Naive thymus-derived CD8-positive, alpha-beta T cell (primary cell): ENCODE measurements at regions not wholly inside any gene's neighbourhood (a gene's known extent, or its start where the extent isn't known, plus 50 kb on each side); places are given as distances from the start of the nearest gene placed in this dataset.

Experiments
- ATAC-seq, 2 donors: fragments of 150-1000 bp; cut with Tn5 transposase in 1 of 2; sonication (Bioruptor Pico), chemical (Tn5 transposase) in 1 of 2; 1 replicate in 1 of 2; 2 replicates in 1 of 2; pipeline ENCODE4 v1.10.0; 2021; ENCODE audit warnings: mild to moderate bottlenecking in 2 of 2, moderate library complexity in 2 of 2
- POLR2A ChIA-PET: fragments of 350-600 bp; sonication (Branson Sonifier 250); formaldehyde crosslinking; loops from one replicate; lab custom pipeline; 2021; ENCODE audit warnings: antibody characterized with exemption; lab: Charles Lee
- DNase-seq, 10 donors: peaks; one replicate each; pipeline versions ENCODE4 v3.0.0 to v3.0.0-alpha.2; 2020 to 2022
- H3K27ac Mint-ChIP-seq, 10 donors: one replicate each; pipeline ENCODE4 v1.8.0; 2020 to 2022; ENCODE audit warnings: mild to moderate bottlenecking in 10 of 10, mixed read lengths in 10 of 10, moderate library complexity in 4 of 10, inconsistent platforms in 1 of 10
- H3K27me3 Mint-ChIP-seq, 5 donors: one replicate each; pipeline ENCODE4 v1.8.0; 2021 to 2022; ENCODE audit warnings: mixed read lengths in 5 of 5
- H3K36me3 Mint-ChIP-seq, 3 donors: one replicate each; pipeline ENCODE4 v1.8.0; 2020 to 2022; ENCODE audit warnings: mixed read lengths in 3 of 3, mild to moderate bottlenecking in 2 of 3, inconsistent platforms in 1 of 3
- H3K4me1 Mint-ChIP-seq, 4 donors: one replicate each; pipeline ENCODE4 v1.8.0; 2021 to 2022; ENCODE audit warnings: mixed read lengths in 4 of 4
- H3K4me3 Mint-ChIP-seq, 10 donors: one replicate each; pipeline ENCODE4 v1.8.0; 2020 to 2022; ENCODE audit warnings: mild to moderate bottlenecking in 10 of 10, mixed read lengths in 10 of 10, moderate library complexity in 6 of 10, inconsistent platforms in 1 of 10
- H3K9me3 Mint-ChIP-seq, 9 donors: one replicate each; pipeline ENCODE4 v1.8.0; 2020 to 2022; ENCODE audit warnings: mixed read lengths in 9 of 9, mild to moderate bottlenecking in 3 of 9, inconsistent platforms in 1 of 9, moderate library complexity in 1 of 9

DNA sequence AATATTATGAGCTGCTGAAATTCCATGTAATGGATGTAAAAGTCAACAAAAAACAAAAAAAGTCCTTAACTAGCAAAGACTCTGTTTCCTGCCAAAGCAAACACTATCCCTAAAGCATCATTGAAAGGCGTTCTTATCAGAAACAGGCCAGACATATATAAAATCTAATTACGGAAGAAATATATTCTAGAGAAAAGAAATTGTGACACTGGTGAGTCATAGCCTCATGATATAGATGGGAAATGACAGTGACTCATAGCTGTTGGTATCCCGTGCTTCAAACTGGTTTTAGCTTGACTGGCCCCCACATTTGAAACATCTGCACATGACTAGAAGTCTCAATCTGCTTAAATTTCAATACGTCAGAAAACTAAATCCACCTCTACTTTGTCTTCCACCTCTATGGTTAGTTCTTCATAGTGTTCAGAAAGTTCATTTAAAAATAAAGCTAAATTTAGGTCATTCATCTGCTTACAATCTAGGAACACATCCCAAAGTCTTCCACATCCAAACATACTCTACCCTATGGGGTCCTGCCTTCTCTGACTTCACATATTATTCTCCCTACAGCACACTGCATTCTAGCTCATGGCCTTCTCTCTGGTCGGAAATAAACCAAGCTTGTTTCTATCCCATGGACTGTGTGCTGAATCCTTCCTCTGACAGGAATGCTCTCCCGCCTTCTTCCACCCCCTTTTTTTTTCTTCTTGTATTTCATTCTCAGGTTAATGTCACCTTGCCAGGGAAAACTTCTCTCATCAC, 456.3 kb upstream of the ARRDC4 start:
- ATAC-seq, result no peak
- H3K36me3 Mint-ChIP-seq, result no peaks in the 10 kb centered on the region
- no peaks in the 10 kb centered on the region for H3K4me1 Mint-ChIP-seq
- peaks cover 0 to 4% (median 0%) of the 10 kb centered on the region in 5 donors for H3K27me3 Mint-ChIP-seq
- peaks cover 0 to 17% (median 2%) of the 10 kb centered on the region in 9 donors for H3K9me3 Mint-ChIP-seq
- no peak overlapping the region for H3K4me3 Mint-ChIP-seq
- POLR2A ChIA-PET, result no interaction called here
- H3K27ac Mint-ChIP-seq, result no peak overlapping the region
- no peak for DNase-seq

DNA sequence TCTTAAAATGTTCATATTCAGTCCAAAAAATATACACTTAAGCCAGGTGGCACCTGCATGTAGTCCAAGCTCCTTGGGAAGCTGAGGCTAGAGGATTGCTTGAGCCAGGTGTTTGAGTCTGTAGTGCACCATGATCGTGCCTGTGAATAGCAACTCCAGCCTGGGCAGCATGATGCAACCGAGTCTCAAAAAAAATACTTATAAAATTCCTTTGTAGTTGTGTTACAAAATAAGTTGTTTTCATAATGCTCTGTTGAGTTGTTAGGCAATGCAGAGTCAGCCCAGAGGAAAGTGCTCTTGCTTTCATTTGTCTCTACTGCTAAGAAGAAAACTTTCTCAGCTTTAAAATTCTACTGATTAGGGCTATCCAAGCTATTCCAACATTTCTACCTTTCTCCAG, 442.8 kb upstream of the ARRDC4 start:
- Mint-ChIP-seq H3K4me3 (no peak overlapping the region), H3K27ac (no peak overlapping the region), H3K27me3 (peaks cover 0 to 3% (median 0%) of the 10 kb centered on the region in 5 donors), H3K9me3 (peaks cover 0 to 2% (median 0%) of the 10 kb centered on the region in 9 donors), H3K4me1 (no peaks in the 10 kb centered on the region), H3K36me3 (no peaks in the 10 kb centered on the region)
- no peak for DNase-seq
- POLR2A ChIA-PET, result no interaction called here
- ATAC-seq, result no peak

DNA sequence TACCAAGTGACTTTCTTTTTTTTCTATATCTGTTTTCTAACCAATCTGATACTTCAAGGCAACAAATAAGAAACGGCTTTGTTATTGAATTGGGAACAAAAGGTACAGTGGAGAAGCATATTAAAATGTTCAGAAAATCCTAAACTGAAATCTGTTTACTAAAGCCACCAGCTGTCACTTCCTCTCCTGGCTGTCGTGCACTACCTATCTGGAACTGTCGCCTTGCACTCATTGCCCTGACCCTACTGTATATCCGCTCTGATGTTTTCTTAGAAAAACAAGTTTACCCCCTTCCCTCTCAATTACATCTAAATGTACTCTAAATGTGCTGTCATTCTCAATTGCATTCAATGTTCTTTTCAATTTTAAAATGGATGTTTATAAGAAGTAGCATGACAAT, 439.8 kb upstream of the ARRDC4 start:
- Mint-ChIP-seq H3K27ac (no peak overlapping the region), H3K9me3 (peaks cover 0 to 5% (median 0%) of the 10 kb centered on the region in 9 donors), H3K4me1 (no peaks in the 10 kb centered on the region), H3K36me3 (no peaks in the 10 kb centered on the region), H3K4me3 (no peak overlapping the region), H3K27me3 (peaks cover 0 to 3% (median 0%) of the 10 kb centered on the region in 5 donors)
- POLR2A ChIA-PET, result no interaction called here
- no peak for ATAC-seq
- DNase-seq, result no peak

DNA sequence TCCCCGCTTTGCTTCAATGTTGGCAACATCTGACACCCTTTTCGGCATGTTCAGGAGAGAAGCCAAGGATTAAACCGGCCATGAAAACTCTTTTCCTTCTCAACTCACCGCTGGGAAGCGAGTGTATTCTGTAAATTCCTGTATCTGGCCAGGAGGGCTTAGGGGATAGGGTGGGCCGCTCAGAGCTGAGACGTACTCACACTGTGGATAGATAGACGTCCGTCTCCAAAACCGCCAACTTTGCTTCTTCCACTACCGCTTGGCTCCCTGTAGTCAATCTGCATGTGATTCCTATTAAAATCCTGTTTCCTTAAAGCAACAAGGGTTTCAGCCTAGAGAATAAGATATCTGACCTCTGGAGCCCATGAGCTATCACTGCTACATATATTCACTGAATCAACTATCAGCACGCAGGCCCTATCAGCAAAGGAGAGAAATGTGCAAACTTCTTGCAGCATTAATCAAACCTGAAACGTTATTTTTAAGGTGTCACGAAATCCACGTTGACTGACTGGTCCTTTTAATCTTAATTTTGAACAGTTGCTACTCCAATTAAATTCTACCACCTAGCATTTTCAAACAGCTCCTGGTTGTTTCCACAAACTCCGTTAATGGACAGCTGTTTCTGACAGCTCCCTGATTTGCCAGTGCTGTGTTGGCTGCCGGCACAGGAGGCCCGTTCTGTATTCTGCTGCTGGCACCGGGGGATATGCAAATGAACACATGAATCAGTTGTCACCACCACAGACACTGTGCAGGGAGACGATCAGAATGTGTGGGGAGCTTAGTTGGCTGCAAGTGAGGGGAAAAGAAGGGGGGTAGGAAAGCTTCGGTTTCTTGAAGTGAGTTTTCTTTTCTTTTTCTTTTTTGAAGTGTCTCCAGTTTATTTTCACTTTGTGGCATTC, 438.9 kb upstream of the ARRDC4 start:
- ATAC-seq (no peak), DNase-seq (no peak)
- POLR2A ChIA-PET, result no interaction called here
- Mint-ChIP-seq H3K27ac (no peak overlapping the region), H3K27me3 (peaks cover 0 to 3% (median 0%) of the 10 kb centered on the region in 5 donors), H3K4me3 (no peak overlapping the region), H3K9me3 (peaks cover 0 to 5% (median 0%) of the 10 kb centered on the region in 9 donors), H3K36me3 (no peaks in the 10 kb centered on the region), H3K4me1 (no peaks in the 10 kb centered on the region)

DNA sequence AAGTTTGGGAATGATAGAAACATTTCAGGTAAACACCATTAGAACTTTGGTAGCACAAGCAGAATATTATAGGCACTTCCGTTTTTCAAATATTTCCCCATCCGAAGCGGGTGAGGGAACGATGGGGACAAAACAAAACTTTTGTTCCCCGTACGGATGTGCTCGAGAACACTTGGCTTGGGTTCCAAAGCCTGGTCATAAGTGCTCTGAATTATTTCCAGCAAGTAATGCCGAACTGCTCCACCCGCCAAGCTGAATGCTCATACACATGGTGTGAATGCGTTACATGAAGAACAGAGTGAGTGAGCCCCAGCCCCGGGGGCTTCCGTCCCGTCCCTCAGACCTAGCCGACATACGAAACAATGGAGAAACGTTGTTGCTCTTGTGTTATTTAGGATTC, 438.2 kb upstream of the ARRDC4 start:
- H3K27ac Mint-ChIP-seq, result no peak overlapping the region
- no peak overlapping the region for H3K4me3 Mint-ChIP-seq
- peaks cover 0 to 3% (median 0%) of the 10 kb centered on the region in 5 donors for H3K27me3 Mint-ChIP-seq
- peaks cover 0 to 5% (median 0%) of the 10 kb centered on the region in 9 donors for H3K9me3 Mint-ChIP-seq
- DNase-seq (no peak), ATAC-seq (no peak)
- POLR2A ChIA-PET, result no interaction called here
- no peaks in the 10 kb centered on the region for H3K4me1 Mint-ChIP-seq
- H3K36me3 Mint-ChIP-seq, result no peaks in the 10 kb centered on the region

DNA sequence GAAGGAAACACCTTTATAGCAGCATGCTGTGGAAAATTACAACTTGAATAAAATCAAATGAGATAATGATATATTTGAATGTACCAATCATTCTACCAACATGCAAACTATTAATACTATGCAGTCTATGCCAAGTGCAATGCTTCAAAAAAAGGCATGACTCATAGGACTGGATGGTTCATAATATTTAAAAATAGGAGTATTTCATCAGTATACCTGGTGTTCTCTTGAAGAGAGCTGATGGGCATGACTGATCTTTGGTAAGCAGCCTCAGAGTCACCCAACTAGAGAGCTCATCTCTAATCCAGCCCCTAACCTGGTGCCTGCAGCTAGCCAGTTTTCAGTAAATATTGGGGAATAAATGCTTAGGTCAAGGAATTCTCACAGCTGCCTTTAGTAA, 434.7 kb upstream of the ARRDC4 start:
- no peaks in the 10 kb centered on the region for H3K36me3 Mint-ChIP-seq
- DNase-seq (no peak), ATAC-seq (no peak)
- no peak overlapping the region for H3K27ac Mint-ChIP-seq
- POLR2A ChIA-PET, result no interaction called here
- H3K4me3 Mint-ChIP-seq, result no peak overlapping the region
- H3K27me3 Mint-ChIP-seq, result peaks cover 0 to 3% (median 0%) of the 10 kb centered on the region in 5 donors
- H3K4me1 Mint-ChIP-seq, result no peaks in the 10 kb centered on the region
- peaks cover 0 to 5% (median 0%) of the 10 kb centered on the region in 9 donors for H3K9me3 Mint-ChIP-seq

DNA sequence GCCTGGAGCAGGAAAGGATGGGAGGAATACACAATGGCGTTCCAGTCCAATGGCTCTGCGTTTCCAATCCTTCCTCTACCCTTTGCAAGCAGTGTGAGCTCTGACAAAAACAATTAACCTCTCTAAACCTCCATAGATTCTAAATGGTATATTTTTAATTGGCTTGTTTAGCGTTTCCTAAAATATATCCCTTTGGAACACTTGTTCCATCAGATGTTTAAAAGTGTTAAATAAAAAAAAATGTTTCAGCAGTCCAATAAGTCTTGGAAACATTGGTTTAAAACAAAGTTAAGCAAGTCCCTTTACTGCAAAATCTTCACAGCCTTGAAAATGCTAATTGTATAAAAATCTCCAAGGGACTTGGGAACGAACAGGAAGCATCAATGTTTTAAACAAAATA, 432.3 kb upstream of the ARRDC4 start:
- Mint-ChIP-seq H3K36me3 (no peaks in the 10 kb centered on the region), H3K4me1 (no peaks in the 10 kb centered on the region), H3K4me3 (no peak overlapping the region), H3K9me3 (peaks cover 0 to 8% (median 0%) of the 10 kb centered on the region in 9 donors), H3K27me3 (peaks cover 0 to 7% (median 0%) of the 10 kb centered on the region in 5 donors), H3K27ac (no peak overlapping the region)
- ATAC-seq, result no peak
- no peak for DNase-seq
- POLR2A ChIA-PET, result no interaction called here

DNA sequence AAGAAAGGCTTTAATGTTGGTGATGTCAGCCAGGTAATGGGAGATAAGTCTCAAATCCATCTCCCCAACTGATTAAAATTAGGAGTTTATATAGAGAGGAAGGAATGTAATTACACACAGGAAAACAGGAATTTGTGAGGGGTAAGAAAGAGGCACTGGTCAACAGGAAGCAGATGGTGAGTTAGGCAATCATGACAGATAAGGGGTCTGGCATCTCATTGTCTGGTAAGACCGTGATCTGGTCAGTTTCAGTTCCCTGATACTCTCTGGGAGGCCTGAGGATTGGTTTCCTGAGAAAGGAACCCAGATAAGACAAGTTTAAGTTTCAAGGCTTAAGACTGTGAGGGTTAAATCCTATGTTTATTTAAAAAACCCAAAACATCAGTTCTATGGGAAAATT, 414.7 kb upstream of the ARRDC4 start:
- Mint-ChIP-seq H3K36me3 (peaks cover 0 to 27% (median 0%) of the 10 kb centered on the region in 3 donors), H3K4me1 (no peaks in the 10 kb centered on the region), H3K27ac (no peak overlapping the region), H3K4me3 (no peak overlapping the region), H3K9me3 (peaks cover 0 to 39% (median 15%) of the 10 kb centered on the region in 9 donors), H3K27me3 (no peaks in the 10 kb centered on the region)
- POLR2A ChIA-PET, result no interaction called here
- ATAC-seq, result no peak
- DNase-seq, result no peak

DNA sequence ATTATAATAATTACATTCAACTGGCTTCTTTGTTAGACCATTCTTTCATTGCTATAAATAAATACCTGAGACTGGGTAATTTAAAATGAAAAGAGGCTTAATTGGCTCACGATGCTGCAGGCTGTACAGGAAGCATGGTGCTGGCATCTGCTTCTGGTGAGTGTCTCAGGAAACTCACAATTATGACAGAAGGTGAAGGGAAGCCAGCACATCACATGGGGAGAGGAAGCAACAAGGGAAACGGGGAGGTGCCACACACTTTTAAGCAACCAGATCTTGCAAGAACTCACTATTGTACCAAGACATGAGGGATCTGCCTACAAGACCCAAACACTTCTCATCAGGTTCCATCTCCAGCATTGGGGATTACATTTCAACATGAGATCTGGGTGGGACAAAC, 413.1 kb upstream of the ARRDC4 start:
- Mint-ChIP-seq H3K4me3 (no peak overlapping the region), H3K27ac (no peak overlapping the region), H3K9me3 (peaks cover 9 to 43% (median 18%) of the 10 kb centered on the region in 9 donors), H3K4me1 (no peaks in the 10 kb centered on the region), H3K36me3 (peaks cover 0 to 27% (median 0%) of the 10 kb centered on the region in 3 donors), H3K27me3 (no peaks in the 10 kb centered on the region)
- POLR2A ChIA-PET, result no interaction called here
- DNase-seq (no peak), ATAC-seq (no peak)

DNA sequence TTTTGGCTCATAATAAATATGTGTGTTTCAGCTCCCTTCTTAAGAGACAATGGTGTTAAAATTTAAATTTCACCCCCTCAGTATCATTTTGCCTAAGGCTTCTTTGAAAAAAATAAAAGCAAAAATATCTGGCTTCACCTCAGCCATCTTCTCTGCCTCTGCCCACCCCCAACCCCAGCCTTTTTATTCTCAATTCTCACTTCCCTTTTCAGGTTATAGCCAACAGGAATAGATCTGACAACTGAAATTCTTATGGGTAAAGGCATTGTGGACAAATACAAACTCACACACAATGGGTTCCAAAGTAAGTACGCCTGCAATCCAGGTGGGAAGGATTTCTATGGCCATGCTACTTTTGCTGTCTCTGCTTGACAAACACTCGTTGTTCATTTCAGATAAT, 399.0 kb upstream of the ARRDC4 start:
- peaks cover 0 to 8% (median 3%) of the 10 kb centered on the region in 9 donors for H3K9me3 Mint-ChIP-seq
- no peak for ATAC-seq
- H3K27me3 Mint-ChIP-seq, result peaks cover 0 to 11% (median 3%) of the 10 kb centered on the region in 5 donors
- H3K36me3 Mint-ChIP-seq, result no peaks in the 10 kb centered on the region
- no peak overlapping the region for H3K4me3 Mint-ChIP-seq
- POLR2A ChIA-PET, result no interaction called here
- DNase-seq, result no peak
- no peaks in the 10 kb centered on the region for H3K4me1 Mint-ChIP-seq
- H3K27ac Mint-ChIP-seq, result no peak overlapping the region

DNA sequence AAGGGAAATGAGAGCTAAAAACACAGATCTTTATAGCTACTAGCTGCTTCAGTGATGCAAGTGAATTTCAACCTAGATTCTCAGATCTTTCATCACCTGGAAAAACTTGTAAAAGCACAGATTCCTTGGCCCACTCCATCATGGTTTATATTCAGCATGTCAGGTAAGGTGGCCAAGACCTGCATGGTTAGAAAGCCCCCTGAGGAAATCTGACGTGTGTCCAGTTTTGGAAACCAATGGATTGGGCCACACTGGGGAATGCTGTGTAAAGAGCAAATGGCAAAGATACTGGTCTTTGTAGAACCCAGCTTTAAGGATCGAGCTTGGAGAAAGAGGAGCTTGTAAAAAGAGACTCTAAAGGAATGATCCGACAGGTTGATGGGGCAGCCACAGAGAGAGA, 397.0 kb upstream of the ARRDC4 start:
- POLR2A ChIA-PET, result no interaction called here
- Mint-ChIP-seq H3K36me3 (no peaks in the 10 kb centered on the region), H3K4me1 (no peaks in the 10 kb centered on the region), H3K9me3 (peaks cover 0 to 10% (median 3%) of the 10 kb centered on the region in 9 donors), H3K27me3 (peaks cover 0 to 8% (median under 1%) of the 10 kb centered on the region in 5 donors), H3K4me3 (no peak overlapping the region), H3K27ac (no peak overlapping the region)
- ATAC-seq (no peak), DNase-seq (no peak)

DNA sequence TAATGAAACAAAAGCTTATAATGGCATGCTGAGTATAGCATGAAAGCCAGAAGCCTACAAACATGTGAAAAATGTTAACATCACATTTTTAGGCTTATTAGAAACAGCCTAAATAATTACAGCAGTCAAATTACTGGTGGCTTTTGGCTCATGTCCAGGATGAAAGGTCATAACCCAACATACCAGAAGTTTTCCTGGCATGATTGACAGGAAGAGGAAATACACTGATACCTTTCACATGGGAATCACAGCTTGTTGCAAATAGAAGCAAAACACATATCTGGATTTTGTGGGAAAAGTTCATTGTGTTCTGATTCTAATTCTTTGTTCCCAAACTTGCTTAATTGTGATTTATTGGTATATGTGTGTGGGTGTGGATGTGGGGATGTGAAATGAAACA, 393.5 kb upstream of the ARRDC4 start:
- Mint-ChIP-seq H3K36me3 (no peaks in the 10 kb centered on the region), H3K4me3 (no peak overlapping the region), H3K4me1 (no peaks in the 10 kb centered on the region), H3K27me3 (peaks cover 0 to 3% (median 0%) of the 10 kb centered on the region in 5 donors), H3K9me3 (peaks cover 0 to 6% (median 3%) of the 10 kb centered on the region in 9 donors), H3K27ac (no peak overlapping the region)
- POLR2A ChIA-PET, result no interaction called here
- no peak for ATAC-seq
- no peak for DNase-seq

DNA sequence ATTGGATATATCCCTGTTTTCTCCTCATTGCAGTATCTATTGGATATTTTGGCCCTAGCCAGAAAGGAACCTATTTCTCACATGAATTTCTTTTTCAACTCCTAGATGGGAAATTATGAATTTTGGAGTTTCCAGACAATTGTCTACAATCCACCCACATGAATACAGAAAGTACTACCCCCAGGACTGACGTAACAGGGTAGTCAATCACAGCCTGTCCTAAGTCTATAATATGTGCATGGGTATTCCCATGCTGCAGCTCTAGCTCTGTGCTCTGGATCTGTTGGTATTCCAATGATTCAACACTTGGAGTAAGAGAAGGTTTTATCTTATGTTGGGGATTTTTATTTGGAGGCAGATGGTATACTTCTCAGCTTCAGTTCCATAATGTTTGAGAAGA, 393.1 kb upstream of the ARRDC4 start:
- POLR2A ChIA-PET, result no interaction called here
- Mint-ChIP-seq H3K9me3 (peaks cover 0 to 6% (median 3%) of the 10 kb centered on the region in 9 donors), H3K27ac (no peak overlapping the region), H3K4me1 (no peaks in the 10 kb centered on the region), H3K4me3 (no peak overlapping the region), H3K27me3 (peaks cover 0 to 3% (median 0%) of the 10 kb centered on the region in 5 donors), H3K36me3 (no peaks in the 10 kb centered on the region)
- no peak for ATAC-seq
- DNase-seq, result no peak
